ENCODE measurements at regions not wholly inside any gene's neighbourhood (a gene's known extent, or its start where the extent isn't known, plus 50 kb on each side); places are given as distances from the start of the nearest gene placed in this dataset.

DNA sequence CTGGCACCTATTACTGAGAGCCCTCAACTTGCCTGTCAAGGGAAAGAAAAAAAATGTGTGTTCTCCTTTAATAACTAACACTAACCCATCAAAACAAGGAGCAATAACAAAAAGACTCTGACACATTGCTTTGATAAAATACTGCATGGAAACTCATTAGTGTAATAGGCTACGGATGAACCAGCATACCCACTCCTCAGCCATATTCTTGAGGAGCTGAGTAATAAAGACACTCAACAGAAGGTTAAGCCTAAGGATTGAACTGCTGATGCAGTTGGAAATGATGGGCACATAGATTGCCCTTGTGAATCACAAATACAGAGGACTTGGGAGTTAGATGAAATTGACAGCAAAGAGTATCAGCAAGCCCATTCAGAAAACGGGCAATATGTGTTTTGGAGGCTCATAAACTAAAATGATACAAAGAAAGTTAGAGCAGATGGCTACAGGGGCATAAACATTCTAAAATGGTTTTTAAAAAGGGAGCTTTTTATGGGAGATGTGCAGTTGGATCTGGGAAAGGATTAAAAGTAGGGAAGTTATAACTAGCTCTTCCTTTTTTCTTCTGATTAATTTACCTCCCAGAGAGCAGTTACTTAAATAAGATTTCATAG, 447.6 kb upstream of the IL12A start:
- intact Hi-C loops (cut with DNase I): no loop called here
- Histone ChIP-seq H3K27me3 (no peaks in the 10 kb centered on the region), H3K4me1 (peaks cover 0 to 7% (median 0%) of the 10 kb centered on the region in 4 donors), H3K9me3 (no peaks in the 10 kb centered on the region), H3K4me3 (no peak overlapping the region), H3K27ac (no peak overlapping the region), H3K36me3 (no peaks in the 10 kb centered on the region)
- WGBS, 2 donors: 42 to 67% methylated on average over 2 of the region's 2 CpGs
- TF ChIP-seq POLR2AphosphoS5 (IDR thresholded peaks at IDR 0.05) (no peak), CTCF (IDR thresholded peaks at IDR 0.05) (no peak), EP300 (IDR thresholded peaks at IDR 0.05) (no peak), POLR2A (IDR thresholded peaks at IDR 0.05) (no peak)
- DNase-seq: no peak

DNA sequence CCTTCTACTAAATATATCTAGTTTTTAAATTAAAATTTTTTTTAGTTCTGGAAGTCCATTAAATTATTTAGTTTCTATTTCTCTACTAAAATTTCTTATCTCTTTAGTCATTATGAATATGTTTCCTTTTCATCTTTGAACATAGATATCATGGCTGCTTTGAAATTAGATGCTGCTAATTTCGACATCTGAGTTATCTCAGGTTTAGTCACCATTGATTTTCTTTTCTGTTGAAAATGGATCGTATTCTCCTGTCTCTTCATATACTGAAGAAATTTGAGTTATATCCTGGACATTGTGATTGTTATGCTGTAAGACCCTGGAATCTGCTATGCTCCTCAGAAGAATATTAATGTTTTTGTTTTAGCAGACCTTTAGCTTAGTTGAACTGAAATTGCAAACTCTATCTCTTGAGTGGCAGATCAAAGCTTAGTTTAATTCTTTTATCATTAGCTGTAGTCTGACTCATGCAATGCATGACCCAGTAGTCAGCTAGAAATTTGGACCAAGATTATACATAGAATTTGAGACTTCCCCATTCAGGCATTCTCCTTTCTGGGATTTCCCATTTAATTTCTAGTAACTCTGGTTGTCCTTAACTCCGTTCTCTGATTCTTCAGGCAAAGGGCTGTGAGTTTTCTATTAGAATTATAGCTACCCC, 439.8 kb upstream of the IL12A start:
- 84 to 87% methylated on average over 3 of the region's 3 CpGs for WGBS, 2 donors
- no peaks in the 10 kb centered on the region for H3K36me3 ChIP-seq
- H3K4me3 ChIP-seq: no peak overlapping the region
- no peak for TF ChIP-seq POLR2A (IDR thresholded peaks at IDR 0.05)
- TF ChIP-seq CTCF (IDR thresholded peaks at IDR 0.05): no peak
- no peak for TF ChIP-seq EP300 (IDR thresholded peaks at IDR 0.05)
- no peak for TF ChIP-seq POLR2AphosphoS5 (IDR thresholded peaks at IDR 0.05)
- H3K27me3 ChIP-seq: no peaks in the 10 kb centered on the region
- DNase-seq: no peak
- peaks cover 0 to 6% (median 0%) of the 10 kb centered on the region in 4 donors for H3K9me3 ChIP-seq
- no peak overlapping the region for H3K27ac ChIP-seq
- intact Hi-C loops (cut with DNase I): no loop called here
- H3K4me1 ChIP-seq: no peaks in the 10 kb centered on the region

- Histone ChIP-seq H3K27me3 (no peaks in the 10 kb centered on the region), H3K36me3 (no peaks in the 10 kb centered on the region), H3K27ac (no peak overlapping the region), H3K4me3 (no peak overlapping the region), H3K4me1 (no peaks in the 10 kb centered on the region), H3K9me3 (no peaks in the 10 kb centered on the region)
- intact Hi-C loops (cut with DNase I): no loop called here
- DNase-seq: no peak
- TF ChIP-seq POLR2A (IDR thresholded peaks at IDR 0.05): no peak
- TF ChIP-seq CTCF (IDR thresholded peaks at IDR 0.05): no peak
- no peak for TF ChIP-seq EP300 (IDR thresholded peaks at IDR 0.05)
- no peak for TF ChIP-seq POLR2AphosphoS5 (IDR thresholded peaks at IDR 0.05)
Observed at GRCh38 chr3:159555205-159555604, 433.4 kb upstream of the IL12A start.

DNA sequence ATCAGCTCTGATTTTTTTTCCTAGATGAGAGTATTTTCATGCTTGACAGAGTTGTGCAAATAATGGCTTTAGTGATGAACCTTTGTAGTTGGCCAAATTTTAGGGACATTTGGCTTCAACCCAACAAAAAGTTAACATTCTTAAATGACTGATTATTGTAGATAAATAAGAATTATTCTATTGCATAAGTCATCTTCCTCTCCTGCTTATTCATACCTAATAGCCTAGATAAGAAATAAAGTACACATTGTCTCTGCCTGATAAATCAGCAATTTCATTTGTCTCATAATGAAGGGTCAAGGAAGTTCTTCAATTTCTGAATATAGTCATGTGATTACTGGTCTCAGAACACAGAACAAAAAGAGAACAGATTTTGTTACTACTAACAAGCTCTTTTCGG, 428.9 kb upstream of the IL12A start:
- WGBS, 2 donors: 87 to 91% methylated on average over 1 of the region's 1 CpG
- Histone ChIP-seq H3K4me1 (no peaks in the 10 kb centered on the region), H3K27ac (no peak overlapping the region), H3K4me3 (no peak overlapping the region), H3K9me3 (no peaks in the 10 kb centered on the region), H3K36me3 (no peaks in the 10 kb centered on the region), H3K27me3 (no peaks in the 10 kb centered on the region)
- intact Hi-C loops (cut with DNase I): no loop called here
- no peak for DNase-seq
- TF ChIP-seq EP300 (IDR thresholded peaks at IDR 0.05) (no peak), POLR2AphosphoS5 (IDR thresholded peaks at IDR 0.05) (no peak), POLR2A (IDR thresholded peaks at IDR 0.05) (no peak), CTCF (IDR thresholded peaks at IDR 0.05) (no peak)
